ENCODE measurements at regions not wholly inside any gene's neighbourhood (a gene's known extent, or its start where the extent isn't known, plus 50 kb on each side); places are given as distances from the start of the nearest gene placed in this dataset.
"Not testable (repeated sequence)": the region's sequence is repeated elsewhere in the genome, so short reads cannot be mapped to it uniquely, and the experiment has no call there.

DNA sequence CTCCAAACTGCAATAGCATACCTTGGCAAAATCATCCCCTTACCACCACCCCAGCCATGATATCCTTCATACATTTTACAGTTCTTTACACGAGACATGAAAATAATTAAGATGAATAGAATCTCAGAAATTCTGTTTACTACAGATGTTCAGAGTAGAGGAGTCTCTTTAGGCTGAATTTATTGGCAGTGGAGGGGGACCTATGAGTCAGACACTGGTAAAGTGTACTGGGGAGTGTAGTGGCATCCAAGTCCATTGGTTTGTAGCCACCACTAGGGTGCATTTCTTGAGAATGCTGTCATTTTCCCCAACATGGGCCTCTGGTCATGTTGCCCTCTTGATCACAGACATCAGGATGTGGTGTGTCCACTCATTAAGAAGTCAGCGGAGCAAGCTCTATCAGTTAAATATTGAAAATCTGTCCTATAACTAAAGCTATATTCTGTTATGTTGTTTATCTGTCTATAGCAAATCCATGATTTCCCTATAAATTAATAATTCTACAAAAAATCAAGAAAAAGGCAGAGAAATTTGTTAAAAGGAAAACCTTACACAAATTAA is 672.2 kb downstream of the PRIM2 start:
- not testable (repeated sequence) for DNase-seq

DNA sequence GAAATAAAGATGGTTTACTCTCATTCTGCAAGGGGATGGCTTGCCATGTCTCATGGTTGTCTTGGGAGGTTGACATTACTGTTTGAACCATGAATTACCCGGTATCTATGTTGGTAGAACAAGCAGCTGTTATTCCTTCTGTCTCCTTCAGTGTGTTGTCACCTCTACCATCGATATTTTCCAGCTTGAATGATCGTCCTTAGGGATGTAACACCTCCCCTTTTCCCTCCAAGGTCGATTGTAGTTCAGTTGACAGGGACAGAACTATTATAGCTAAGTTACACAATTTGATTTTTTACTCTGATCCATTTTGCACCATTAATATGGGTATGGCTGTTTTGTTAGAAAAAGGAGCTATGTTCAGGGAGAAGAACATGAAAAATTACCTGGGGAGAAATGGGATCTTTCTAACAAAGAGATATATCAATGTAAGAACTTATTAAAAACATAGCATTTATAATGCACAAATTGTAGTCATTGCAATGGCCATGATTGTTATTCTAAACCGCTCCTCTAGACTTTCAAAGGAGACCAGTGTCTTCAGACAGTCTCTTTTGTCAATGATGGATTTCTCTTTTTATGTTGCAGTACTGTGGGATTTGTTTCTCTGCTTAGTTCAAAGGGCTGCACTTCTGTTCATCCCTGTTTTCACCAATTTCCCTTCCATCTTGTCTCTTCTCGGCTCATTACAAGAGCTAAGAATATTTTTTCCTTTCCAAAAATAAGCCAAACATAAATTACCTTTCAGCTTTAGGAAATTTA is 681.6 kb downstream of the PRIM2 start:
- not testable (repeated sequence) for DNase-seq

DNA sequence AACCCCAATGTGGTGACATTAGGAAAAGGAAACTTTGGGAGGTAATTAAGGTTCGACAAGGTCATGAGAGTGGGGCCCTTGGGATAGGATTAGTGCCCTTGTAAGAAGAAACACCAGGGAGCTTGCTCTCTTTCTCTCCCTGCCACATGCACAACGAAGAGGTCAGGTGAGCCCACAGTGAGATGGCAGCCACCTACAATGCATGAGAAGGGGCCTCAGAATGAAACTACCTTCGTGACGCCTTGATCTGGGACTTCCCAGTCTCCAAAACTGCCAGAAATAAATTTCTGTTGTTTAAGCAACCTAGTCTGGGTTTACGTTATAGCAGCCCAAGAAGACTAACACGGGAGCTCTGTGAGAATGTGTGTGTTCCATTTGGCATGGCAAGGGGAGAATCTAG is 682.8 kb downstream of the PRIM2 start:
- DNase-seq, result not testable (repeated sequence)

DNA sequence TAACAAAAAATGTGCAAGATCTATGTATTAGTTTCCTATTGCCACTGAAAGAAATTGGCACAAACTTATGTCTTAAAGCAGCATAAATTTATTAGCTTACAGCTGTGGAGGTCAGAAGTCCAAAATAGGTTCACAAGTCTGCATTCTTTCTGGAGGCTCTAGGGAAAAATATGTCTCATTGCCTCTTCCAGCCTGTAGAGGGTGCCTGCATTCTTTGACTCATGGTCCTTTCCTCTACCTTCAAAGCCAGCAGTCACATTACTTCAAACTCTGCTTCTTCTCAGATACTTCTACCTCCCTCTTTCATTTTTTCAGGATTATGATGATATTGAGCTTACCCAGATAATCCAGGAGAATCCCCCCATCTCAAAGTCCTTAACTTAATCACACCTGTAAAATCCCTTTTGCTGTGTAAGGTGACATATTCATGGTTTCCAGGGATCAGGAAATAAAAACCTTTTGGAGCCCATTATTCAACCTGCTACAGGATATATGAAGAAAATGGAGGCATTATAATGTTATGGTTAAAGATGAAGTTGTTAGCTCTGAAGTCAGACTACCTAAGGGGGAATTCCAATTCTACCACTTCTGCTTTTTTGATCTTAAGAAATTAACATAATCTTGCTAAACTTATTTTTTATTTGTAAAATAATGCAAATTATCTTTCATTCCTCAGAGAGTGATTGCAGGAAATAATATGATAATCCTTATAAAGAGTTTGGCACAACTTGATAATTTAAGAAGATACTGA is 686.2 kb downstream of the PRIM2 start:
- peak; percentile 3 for DNase-seq

DNA sequence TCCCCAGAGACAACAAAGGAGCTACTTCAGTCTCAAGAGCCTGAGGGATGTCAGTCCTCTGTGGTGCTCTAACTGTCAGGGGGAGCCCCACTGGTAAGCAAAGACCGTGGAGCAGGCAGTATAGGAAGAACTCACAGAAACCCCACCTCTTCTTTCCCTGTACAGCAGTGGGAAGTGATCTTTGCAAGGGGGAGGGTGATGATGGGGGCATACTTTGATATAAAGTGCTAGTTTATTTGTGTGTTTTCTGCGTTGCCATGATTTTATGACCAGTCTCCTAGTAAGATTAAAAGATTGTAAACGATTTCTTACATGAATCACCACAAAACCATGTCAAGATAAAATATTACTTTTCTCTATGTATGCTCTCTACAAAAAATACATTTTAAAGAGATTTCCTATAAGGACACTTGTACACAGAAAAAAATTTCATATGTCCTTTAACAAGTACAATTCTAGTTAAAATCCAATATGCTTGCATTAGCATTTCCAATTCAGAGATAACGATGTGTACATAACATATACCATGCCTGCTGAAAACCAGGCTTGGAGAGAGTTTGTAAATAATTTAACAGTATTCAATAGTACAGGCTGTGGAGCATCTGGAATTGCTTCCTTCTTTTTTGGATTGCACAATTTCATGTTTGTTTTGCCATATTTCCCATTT is 690.0 kb downstream of the PRIM2 start:
- DNase-seq, result not testable (repeated sequence)

DNA sequence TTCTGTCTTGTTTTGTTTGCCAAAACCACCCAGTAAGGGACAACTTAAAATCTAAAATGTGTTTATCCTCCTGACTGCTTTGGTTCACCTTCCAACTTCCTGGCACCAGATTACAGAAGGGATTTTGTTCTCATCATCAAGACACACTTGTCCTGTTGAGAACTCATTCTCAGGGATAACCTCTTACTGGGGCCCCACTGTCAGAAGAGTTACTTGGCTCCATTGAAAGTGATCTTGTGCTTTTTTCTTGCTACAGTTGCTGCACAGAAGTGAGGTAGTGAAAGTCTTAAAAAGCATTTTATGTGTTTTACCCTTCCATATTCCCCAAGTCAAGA is 690.5 kb downstream of the PRIM2 start:
- not testable (repeated sequence) for DNase-seq

DNA sequence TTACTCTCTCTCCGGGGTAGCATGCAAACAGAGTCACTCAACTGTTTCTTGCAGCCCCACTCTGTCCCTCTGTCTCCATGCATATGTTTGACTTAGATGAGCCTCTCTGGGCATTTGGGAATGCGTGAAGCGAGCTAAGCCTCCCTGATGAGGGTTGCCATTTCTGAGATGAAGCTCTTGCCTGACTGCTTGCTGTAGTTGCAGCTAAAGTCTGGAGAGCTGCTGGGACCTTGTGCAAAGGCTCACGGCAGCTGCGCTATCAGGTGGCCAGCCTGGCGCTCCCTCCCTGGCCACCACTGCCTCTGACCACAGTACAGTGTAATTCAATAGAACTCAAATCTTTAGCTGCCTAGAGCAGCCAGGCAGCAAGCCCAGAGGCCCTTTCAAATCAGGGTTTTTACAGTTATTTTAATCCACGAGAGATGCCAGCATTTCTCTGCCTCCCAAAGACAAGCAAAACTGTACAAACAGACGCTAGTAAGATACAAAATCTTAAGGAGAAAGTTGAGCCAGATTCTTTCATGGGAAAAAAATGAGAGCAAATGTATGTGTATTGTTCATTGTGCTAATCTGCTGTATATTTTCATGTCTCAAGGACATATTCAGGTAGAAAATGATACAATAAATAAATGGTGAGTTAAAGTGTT is 694.6 kb downstream of the PRIM2 start:
- DNase-seq, result not testable (repeated sequence)

DNA sequence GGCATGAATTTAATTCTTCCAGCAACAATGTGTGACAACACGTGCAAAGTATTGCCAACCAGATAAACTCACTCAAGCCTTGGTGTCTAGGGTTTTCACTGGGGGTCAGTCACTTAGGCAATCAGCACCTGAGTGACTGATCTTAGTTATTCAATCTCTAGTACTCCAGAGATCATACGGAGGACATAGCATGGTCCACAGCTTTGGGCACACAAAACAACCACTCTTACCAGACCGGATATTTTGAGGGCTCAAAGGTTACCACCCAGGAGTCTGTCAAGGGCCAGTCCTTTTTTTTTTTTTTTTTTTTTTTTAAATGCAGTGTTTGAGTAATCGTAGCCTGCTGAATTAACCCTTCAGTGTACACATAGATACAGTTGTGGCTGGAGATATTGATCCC is 699.2 kb downstream of the PRIM2 start:
- not testable (repeated sequence) for DNase-seq

DNA sequence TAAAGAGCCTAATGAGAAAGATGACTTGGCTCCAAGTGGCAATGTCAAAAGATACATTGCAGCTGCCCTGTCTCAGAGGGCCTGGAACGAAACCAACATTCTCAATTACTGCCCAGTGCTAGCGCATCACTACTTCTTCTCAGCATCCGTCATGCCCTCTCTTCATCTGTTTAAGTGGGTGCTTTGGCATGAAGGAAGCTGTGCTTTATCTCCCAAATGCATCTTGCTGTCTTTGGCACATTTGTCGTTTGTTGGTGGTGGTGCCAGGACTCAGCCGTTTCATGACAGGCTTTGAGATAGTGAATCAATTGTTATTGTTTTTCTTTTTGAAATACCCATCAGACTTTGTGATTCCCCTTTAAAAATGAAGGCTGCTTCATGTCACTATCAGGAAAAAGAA is 710.8 kb downstream of the PRIM2 start:
- DNase-seq, result not testable (repeated sequence)

DNA sequence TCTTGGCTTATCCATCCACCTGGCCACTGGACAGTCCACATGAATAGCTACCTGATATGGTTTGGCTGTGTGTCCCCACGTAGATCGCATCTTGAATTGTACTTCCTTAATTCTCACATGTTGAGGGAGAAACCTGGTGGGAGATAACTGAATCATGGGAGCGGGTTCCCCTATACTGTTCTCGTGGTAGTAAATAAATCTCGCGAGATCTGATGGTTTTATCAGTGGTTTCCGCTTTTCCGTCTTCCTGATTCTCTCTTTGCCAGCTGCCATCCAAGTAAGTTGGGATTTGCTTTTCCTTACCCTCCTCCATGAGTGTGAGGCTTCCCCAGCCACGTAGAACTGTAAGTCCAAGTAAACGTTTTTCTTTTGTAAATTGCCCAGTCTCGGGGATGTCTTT is 720.8 kb downstream of the PRIM2 start:
- not testable (repeated sequence) for DNase-seq

DNA sequence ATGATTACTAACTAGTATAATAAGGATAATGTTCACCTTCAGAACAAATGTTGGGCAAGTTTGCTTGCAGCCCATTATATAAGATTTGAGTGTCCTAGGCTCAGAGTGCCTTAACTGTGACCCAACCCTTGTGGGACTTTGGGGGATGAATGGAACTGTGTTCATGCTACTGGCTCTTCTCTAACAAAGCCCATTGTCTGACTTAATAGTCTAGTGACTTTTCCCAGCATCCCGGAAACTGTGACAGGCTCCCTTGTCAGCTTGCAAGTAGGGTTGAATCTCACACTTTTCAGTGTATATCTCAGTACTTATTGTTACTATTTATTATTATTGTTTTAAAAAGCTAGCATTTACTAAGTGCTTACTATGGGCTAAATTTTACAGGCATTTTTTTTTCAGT is 729.2 kb downstream of the PRIM2 start:
- DNase-seq, result not testable (repeated sequence)

DNA sequence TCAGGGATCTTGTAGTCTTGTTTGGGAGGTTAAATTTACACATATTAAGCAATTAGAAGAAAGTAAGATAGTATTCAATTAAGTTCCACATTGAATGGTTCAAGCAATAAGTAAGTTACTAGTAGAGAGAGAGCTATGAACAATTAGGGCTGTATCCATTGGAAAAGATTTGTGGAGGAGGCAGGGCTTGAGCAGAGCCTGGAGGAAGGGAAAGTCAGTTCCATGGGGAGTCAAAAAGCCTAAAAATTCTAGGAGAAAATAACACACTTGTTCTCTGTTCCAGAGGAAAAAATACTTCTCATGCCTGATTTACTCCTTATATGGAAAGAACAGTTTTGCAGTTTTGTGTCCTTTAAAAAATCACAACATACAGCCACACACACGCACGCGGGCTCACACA is 730.0 kb downstream of the PRIM2 start:
- DNase-seq, result not testable (repeated sequence)

DNA sequence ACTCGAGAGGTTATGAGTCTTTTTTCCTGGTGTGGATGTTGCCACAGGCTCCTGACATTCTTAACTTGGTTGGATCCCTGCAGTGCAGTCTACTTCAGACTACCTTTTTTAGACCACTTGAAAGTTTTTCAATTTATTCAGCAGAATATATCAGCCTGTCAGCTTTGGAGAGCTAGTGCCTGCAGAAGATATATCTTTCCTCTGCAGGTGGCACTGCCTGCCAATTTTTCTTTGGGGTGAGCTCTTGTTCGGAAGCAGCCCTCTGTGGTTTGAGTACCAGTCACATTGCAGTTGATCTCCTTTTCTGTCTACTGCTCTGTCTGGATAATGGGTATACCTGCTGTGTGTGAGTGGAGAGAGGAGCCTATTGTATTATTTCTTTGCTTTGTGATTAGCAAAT is 730.4 kb downstream of the PRIM2 start:
- not testable (repeated sequence) for DNase-seq

DNA sequence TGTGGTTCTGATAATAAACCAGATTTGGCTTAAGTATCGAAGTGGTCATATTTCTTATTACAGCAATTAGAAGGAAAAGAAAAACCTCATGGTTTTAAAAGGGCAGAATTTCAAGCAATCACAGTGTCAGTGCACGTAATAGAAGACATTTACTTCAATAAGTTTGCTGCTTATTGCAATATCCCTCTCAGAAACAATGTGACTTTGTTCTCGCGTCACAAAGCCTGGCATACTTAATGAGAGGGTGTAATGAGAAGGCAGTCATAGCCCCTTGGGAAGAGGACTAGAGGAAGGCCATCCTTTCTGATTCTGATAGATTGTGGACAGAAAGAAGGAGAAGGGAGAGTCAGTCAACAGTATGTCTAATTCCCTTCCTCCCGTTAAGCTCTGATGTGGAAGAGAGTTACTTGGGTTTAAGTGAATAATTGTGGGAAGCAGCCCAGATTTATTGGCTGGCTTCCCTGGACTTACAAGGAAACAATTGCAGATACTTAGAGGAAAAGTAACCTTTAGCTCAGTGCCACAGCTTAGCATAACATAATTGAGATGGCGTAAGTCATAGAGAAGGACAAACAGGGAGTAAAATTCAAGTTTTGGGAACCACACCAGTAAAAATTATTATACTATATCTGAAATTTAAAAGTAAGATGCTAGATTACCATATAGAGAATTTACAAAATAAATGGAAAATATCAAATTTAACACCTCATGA is 738.2 kb downstream of the PRIM2 start:
- DNase-seq, result not testable (repeated sequence)

DNA sequence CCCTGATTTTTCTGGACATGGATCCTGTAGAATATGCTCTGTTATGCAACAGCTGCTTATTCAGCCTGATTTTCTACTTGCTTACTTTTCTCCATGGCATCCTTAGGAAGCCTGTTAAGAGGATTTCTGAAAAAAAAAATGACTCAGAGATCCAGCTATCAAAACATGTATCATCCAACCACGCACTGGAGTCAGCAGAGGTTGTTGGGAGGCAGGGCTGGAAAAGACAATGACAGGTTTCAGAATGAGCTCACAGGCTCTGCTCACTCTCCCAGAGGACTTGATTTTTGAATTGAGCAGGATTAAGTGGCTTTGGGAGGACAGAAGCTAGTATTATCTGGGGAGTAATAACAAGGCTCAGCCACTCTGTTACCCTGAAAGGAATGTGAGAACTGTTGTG is 742.3 kb downstream of the PRIM2 start:
- not testable (repeated sequence) for DNase-seq

DNA sequence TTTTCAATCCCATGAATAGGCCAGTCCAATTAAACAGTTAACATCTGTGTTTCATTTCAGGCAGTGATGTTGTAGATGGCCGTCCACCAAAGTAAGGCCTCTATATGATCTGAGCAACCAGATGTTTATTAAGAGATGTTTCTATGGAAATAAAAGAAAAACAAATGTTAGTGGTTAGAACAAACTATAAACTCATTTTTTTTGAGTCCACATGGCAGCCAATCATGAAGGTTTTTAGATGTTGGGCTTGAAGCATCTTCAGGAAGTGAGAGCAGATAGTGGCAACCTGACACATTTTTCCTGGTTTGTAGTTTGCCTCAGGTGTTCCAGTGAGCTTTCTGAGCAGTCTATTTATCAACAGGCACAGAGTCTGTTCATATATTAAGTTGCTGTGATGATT is 746.1 kb downstream of the PRIM2 start:
- not testable (repeated sequence) for DNase-seq

DNA sequence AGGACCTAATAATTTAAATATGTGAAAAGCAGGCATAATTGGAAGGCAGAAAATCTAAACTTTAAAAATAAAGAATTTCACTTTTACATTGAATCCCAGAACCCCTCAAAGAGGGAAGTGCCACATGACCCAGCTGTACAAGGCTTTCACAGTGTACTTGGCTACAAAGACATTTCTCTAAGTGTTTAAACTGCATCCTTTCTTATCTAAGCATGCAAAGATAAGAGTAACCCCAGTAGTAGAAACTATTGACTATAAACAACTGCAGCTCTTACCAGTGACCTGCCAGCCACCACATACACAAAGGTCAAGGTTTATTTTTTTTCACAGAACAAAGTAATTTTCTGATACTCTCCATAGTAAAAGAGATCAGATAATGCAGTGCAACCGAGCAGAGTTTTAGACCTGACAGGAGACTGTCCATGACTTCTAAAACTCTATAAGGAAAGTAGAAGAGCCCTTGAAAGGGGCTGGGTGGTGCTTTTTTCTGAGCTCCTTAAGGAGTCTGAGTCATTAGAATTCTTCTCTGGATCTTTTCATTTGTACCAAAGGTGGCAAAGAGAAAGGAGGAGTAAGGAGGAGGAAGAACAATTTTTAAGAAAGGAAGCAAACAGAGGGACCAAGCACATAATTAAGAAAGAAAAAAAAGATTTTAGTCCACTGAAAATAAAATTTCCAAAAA is 750.6 kb downstream of the PRIM2 start:
- DNase-seq, result not testable (repeated sequence)

DNA sequence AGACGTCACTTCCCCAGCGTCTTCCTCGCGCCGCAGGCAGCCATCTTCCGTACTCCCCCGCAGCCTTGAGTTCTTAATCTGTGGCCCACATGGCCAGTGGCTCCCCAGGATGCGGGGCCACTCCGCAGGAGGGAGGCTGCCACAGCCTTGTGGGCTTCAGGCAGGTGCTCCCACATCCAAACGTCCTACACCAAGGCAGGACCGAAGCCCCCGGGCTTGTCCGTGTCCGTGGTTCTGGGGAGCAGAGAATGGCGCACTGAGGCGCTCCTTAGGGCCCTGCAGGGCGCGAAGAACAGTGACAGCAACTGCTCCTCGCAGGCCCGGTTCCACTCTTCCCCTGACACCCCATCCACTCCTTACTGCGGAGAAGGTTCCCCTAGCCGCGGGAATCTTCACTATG is 755.8 kb downstream of the PRIM2 start:
- DNase-seq, result no peak

DNA sequence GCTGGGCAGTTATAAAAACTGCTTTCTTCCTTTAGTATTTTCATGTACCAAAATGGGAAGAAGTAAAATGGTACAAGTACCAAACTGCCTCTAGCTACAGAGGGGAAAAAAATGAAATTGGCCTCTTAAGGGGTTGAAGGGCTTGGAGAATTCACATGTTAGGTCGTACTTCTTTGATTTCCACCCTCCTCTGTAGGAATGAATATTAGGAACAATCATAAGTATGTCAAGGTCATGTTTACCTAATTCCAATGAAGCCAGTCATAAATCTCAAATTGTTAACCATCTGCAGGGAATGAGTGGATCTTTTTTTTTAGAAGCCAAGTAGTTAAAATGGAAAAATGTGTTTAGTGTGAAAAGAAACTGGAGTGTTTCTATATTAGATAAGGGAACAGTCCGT is 772.6 kb downstream of the PRIM2 start:
- DNase-seq, result not testable (repeated sequence)

DNA sequence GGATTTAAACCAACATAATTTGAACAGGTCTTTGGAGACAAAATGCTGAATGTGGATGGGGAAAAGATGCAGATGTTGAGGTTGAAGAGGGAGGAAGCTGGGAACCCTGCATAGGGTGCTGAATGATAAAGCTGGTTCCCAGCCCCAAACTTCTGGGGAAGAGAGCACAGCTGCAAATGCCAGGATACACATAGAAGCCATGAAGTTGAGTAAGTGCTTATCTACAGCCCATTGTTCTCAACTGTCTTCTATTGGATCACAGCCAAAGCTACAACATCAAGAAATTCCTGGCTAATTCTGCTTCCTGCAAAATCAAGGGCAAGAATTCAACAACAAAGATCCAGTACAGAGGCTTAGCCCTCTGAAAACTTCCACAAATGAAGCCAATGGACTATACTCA is 779.8 kb downstream of the PRIM2 start:
- DNase-seq, result not testable (repeated sequence)

DNA sequence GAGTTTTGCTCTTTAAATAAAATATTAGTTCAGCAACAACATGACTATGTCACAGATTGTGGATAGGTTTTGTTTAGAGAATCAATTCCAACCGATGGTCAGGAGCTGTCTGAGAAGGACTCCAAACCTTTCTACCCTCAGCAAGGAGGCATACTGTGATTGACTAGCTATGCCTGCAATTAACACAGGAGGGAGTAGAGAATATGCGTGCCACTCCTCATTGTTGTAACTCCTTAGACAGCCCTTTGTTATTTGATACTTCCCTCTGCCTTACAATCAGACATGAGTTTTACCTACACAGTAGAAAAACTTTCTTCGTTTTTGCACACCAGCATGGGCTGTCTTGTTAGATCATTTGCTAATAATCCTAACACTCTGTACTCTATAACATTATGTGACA is 796.5 kb downstream of the PRIM2 start:
- no peak for DNase-seq

DNA sequence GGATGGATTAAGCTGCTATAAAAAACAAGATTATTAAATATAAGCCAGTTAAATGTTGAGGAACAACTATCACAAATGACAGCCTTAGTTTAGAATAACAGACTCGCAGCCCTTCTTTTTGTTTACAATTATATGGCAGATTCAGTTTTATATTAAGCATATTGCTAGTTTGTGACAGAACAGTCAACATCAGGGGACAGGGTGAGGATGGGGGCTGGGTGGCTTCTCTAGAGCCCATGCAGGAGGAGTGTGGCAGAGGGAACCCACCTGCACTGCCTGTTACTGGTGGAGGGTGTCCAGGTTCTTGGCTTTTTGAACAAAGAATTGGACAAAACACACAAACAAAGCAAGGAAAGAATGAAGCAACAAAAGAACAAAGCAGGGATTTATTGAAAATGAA is 799.7 kb downstream of the PRIM2 start:
- not testable (repeated sequence) for DNase-seq

All from NCI-H2081 treated with DMSO at 0.1 percent for 48 hours (cell line).